Anterior cingulate cortex (tissue), 58 donors: ENCODE measurements at regions not wholly inside any gene's neighbourhood (a gene's known extent, or its start where the extent isn't known, plus 50 kb on each side); places are given as distances from the start of the nearest gene placed in this dataset.
A peak's percentile ranks its signal among the peaks of the same experiment; 100 is the strongest.

Experiments used
- DNase-seq, 58 donors: peaks; one replicate each; lab custom pipeline; 2025; lab: John Stamatoyannopoulos, UW

DNA sequence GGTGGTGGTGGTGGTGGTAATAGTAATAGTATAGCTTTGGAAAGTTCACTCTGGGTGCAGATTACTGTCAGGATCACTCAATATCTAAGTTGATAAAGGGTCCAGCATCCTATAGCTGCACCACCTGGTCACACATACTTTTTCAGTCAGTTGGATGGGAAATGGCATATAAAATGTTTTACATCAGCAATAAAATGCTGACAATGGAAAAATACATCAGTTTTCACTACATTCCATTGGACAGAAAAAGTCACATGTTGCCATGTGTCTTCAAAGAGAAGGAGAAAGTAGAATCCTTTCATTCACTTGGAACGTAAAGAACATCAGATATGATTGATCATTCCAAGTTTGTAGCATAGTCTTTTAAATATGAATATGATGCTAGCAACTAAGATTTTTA is 481.4 kb downstream of the SLITRK6 start:
- DNase-seq = no peak

- no peak for DNase-seq
Observed at GRCh38 chr13:85316506-85317025, 482.7 kb downstream of the SLITRK6 start.

DNA sequence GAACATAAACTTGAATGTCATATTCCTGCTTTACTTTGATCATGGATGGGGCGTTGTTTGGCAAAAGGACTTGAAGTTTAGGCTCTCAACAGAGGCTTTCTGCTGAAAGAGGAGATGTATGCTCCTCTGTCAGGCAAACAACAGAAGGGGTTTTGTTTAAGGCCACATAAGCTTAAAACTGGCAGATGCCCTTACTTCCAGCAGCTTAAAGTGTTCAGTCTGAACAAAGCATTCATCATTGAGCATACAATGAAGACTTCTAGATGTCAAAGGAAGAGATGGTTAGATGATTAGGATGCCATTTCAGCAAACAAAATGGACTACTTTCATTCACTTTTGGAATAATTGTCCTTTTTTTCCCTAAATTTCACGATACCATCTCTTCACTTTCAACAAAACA is 484.5 kb downstream of the SLITRK6 start:
- peak in 6 of 58 donors; percentile 5 to 69 (median 13) for DNase-seq

GRCh38 chr13:85313761-85314503 is 485.3 kb downstream of the SLITRK6 start:
- no peak for DNase-seq

DNA sequence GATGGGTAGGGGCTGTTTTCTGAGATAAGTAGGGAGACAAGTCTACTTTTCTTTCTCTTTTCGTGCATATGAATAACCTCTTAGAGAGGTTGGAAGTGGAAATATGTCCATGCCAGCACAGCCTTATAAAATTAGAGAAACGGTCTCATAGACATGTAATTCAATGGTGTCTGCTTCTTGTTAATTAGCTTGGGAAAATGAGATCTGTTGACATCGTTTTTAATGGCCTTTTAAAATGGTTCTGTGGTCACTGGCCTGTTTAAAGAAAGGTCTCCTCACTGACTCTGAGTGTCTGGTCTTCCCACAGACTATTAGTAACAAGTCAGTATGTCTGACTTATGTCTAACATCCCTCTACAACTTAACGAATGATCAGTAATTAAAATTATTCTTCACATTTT is 487.1 kb downstream of the SLITRK6 start:
- DNase-seq = no peak

- no peak for DNase-seq
Observed at GRCh38 chr13:85303630-85304029, 495.6 kb downstream of the SLITRK6 start.

DNA sequence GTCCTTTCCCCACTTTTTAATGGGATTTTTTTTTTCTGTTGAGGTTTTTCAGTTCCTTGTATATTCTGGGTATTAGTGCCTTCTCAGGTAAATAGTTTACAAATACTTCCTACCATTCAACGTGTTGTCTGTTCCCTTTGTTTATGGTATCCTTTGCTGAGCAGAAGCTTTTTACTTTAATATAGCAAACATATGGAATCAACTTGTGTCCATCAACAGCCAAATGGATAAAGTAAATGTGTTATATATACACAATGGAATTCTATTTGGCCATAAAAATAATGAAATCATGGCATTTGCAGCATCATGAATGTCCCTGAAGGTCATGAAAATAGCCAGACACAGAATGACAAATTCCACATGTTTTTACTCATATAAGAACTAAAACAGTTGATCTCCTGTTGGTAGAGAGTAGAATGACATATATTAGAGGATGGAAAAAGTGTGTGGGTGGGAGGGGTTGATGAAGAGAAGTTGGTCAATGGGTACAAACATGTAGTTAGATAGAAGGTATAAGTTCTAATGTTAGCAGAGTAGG is 500.8 kb downstream of the SLITRK6 start:
- no peak for DNase-seq

- no peak for DNase-seq
Observed at GRCh38 chr13:85288698-85289097, 510.5 kb downstream of the SLITRK6 start.

DNA sequence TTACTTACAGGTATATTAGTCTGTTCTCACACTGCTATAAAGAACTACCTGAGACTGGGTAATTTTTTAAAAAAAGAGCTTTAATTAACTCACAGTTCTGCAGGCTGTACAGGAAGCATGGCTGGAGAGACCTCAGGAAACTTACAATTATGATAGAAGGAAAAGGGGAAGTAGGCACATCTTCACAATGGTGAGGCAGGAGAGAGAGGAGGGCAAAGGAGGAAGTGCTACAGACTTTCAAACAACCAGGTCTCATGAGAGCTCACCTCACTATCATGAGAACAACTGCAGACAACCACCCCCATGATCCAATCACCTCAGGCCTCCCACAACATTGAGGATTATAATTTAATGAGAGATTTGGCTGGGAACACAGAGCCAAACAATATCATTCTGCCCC is 511.7 kb downstream of the SLITRK6 start:
- no peak for DNase-seq

- no peak for DNase-seq
Observed at GRCh38 chr13:85286081-85286480, 513.1 kb downstream of the SLITRK6 start.

DNA sequence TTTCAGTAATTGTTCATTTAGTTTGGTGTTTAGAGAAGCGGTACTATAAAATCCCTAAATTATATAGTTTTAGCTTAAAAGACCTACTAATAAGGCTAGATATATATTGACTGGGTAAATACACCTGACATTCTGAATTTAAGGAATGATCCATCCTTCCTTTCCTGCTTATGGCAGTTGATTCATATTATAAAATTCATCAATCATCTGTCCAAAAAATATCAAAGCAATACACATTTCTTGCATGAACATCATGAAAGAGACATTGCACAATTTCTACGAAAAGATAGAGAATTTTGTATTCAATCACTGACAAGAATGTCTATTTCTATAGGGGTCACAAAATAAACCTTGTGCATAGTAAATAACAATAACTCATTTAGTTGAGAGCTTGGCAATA is 514.9 kb downstream of the SLITRK6 start:
- DNase-seq = no peak

DNA sequence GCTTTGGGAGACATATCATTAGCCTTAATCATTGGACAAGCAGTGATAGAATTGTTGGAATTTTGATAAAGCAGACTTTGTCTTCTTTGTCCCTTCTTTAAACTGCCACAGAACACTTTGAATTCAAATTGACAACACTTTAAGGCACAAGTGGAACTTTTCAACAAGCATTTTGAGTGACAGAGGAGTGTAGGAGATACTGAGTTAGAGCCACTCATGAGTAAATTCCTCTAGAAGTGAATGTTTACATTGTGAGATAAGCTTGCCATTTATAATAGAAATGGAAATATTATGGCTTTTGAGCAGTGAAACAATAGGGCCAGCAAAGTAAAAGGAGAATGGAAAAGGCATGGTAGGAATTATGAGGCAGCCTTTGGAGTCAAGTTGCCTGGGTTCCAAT is 515.8 kb downstream of the SLITRK6 start:
- no peak for DNase-seq

GRCh38 chr13:85282876-85283275 is 516.3 kb downstream of the SLITRK6 start:
- DNase-seq = no peak

GRCh38 chr13:85278851-85279250 is 520.4 kb downstream of the SLITRK6 start:
- no peak for DNase-seq

- no peak for DNase-seq
Observed at GRCh38 chr13:85277748-85278147, 521.5 kb downstream of the SLITRK6 start.

DNA sequence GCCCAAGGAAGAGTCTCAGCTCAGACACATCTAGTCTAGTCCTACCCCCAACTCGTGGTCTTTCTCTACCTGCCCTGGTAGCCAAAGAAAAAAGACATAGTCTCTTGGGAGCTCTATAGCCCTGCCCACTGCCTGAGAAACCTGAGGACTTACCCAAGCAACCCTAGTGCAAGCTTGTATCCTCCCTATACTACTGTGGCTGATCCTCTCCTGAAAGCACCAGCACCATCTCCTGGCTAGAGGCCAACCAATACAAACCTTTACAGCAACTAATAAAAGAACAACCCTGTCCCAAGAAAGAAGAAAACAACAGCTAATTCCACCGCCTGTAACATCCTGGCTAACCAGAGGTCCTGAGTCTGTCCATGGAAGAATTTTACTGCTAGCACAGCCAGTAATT is 532.4 kb downstream of the SLITRK6 start:
- DNase-seq = no peak

DNA sequence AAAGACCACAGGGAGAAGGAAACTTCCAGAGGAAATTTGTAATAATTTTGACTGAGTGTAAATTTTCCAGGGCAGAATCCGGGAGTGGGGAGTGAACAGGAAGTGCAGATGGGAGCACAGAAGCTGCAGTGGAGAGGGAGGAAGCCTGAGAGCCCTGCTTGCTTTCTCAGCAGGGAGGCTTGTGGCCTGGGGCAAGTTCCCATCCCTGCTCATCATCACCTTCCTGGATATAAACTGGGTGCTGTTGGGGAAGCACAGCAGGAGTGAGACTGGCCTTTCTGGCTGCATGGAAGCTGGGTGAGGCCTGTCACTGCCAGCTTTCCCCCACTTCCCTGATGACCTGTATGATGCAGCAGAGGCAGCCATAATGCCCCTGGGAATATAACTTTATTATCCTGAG is 532.9 kb downstream of the SLITRK6 start:
- no peak for DNase-seq

DNA sequence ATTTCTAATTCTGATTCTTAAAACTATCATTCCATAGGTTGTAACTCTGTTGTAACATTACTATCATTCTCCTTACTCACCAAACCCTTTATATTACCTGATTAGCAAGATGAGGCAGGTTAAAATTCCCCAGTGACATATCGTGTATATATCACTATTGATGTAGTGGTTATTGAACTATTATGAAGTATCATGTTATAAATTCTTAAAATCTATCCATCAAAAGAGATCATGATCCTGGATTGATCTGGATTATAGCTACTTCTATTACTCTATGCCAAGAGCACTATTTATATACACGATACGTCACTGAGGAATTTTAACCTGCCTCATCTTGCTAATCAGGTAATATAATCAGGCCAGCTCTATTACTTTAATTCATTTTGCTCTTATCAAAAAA is 533.9 kb downstream of the SLITRK6 start:
- no peak for DNase-seq

- no peak for DNase-seq
Observed at GRCh38 chr13:85262499-85262898, 536.7 kb downstream of the SLITRK6 start.

DNA sequence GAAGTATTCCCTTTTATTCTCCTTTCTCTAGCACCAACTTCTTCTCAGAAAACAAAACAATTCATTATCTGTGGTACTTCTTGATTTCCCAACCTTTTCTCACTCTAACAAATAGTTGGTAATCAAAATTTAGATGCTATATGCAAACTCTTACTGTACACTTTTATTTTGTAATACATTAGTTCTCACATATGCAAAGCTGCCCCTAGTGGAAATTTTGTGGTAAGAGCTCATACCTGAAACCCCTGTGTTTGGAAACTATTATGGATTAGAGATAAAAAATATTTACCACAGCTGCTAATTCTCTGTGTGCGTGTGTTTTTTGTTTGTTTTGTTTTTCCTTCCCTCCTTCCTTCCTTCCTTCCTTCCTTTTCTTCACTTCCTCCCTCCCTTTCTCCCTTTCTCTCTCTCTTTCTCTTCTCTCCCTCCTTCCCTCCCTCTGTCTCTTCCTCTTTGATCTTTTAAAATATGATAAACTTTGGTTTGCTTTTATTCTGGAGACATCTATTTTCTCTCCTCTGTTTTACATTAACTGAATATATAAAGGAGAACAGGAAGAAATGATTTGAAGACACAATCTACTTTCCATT is 537.4 kb downstream of the SLITRK6 start:
- no peak for DNase-seq

- DNase-seq = no peak
Observed at GRCh38 chr13:85260896-85261295, 538.3 kb downstream of the SLITRK6 start.

DNA sequence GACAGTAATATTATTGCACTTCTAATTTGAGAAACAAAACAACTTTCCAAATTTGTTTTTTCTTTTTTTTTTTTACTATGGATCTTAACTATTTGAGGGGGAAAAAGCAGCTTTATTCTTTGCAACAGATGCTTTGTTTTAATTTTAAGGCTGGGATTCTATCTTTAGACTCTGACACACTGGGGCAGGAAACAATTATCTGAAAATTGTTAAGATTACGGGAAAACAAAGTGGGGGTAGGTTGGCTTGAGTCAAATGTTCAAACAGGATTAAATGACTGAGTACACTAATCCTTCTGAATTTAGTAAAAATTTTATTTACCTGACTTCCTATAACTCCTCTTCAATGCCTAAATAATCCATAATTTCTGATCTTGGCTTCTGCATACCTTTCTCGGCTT is 543.2 kb downstream of the SLITRK6 start:
- DNase-seq = no peak
